Spleen (tissue), 11 donors: ENCODE measurements at regions not wholly inside any gene's neighbourhood (a gene's known extent, or its start where the extent isn't known, plus 50 kb on each side); places are given as distances from the start of the nearest gene placed in this dataset.

Experiments used
- DNase-seq: peaks from one replicate; pipeline ENCODE4 v3.0.0-alpha.2; 2020
- H3K27ac ChIP-seq, 8 donors: fragments of 200-600 bp; sonication (generic) in 7 of 8; 1 replicate in 4 of 8; 2 replicates in 4 of 8; pipeline versions ENCODE4 v1.5.0 to v1.8.0; 2016 to 2021; ENCODE audit warnings: inconsistent platforms in 4 of 8, mild to moderate bottlenecking in 4 of 8, moderate library complexity in 1 of 8
- H3K27me3 ChIP-seq, 7 donors: fragments of 200-600 bp; sonication (generic) in 6 of 7; replicated peaks in 1 of 7; 1 replicate in 4 of 7; 2 replicates in 3 of 7; pipeline versions ENCODE4 v1.5.0 to v1.8.0; 2016 to 2021; ENCODE audit warnings: inconsistent platforms in 3 of 7, mild to moderate bottlenecking in 1 of 7
- H3K36me3 ChIP-seq, 6 donors: fragments of 200-600 bp; sonication (generic) in 5 of 6; 1 replicate in 4 of 6; 2 replicates in 2 of 6; pipeline versions ENCODE4 v1.5.0 to v1.8.0; 2016 to 2021; ENCODE audit warnings: inconsistent platforms in 2 of 6
- H3K4me1 ChIP-seq, 6 donors: fragments of 200-600 bp; sonication (generic) in 5 of 6; 1 replicate in 3 of 6; 2 replicates in 3 of 6; pipeline versions ENCODE4 v1.5.0 to v1.8.0; 2016 to 2021; ENCODE audit warnings: inconsistent platforms in 3 of 6
- H3K4me3 ChIP-seq, 8 donors: fragments of 200-600 bp; sonication (generic) in 7 of 8; 1 replicate in 4 of 8; 2 replicates in 4 of 8; pipeline versions ENCODE4 v1.5.0 to v1.8.0; 2016 to 2021; ENCODE audit warnings: inconsistent platforms in 4 of 8, mild to moderate bottlenecking in 4 of 8, moderate library complexity in 2 of 8
- H3K9me3 ChIP-seq, 8 donors: fragments of 200-600 bp; sonication (generic) in 7 of 8; 1 replicate in 4 of 8; 2 replicates in 4 of 8; pipeline versions ENCODE4 v1.5.0 to v1.8.0; 2016 to 2021; ENCODE audit warnings: inconsistent platforms in 4 of 8
- CTCF ChIP-seq, 11 experiments: fragments of 200-600 bp in 7 of 11; fragments of 450-650 bp in 4 of 11; sonication (generic) in 4 of 11; IDR thresholded peaks in 8 of 11; conservative IDR thresholded peaks in 3 of 11; 1 replicate in 7 of 11; 2 replicates in 4 of 11; pipeline versions ENCODE4 v1.4.0 to v1.8.0; 2016 to 2021; ENCODE audit warnings: antibody characterized with exemption in 11 of 11, inconsistent platforms in 4 of 11, mild to moderate bottlenecking in 1 of 11
- POLR2A ChIP-seq, 3 donors: fragments of 450-650 bp; IDR thresholded peaks; one replicate each; pipeline ENCODE4 v1.5.1; 2017; ENCODE audit warnings: antibody characterized with exemption in 3 of 3, mild to moderate bottlenecking in 1 of 3
- POLR2AphosphoS5 ChIP-seq, 3 donors: sonication (generic); formaldehyde crosslinking; IDR thresholded peaks; one replicate each; pipeline ENCODE4 v1.5.1; 2017; ENCODE audit warnings: antibody characterized with exemption in 3 of 3
- WGBS, 5 donors: extraction: QIAGEN DNeasy Blood & Tissue Kit in 3 of 5; methylation state at CpG; one replicate each; pipeline versions ENCODE4 v1.1.5 to v1.1.7; 2013 to 2018; 5-methylcytosine and 5-hydroxymethylcytosine counted together
- intact Hi-C: fragments of 100-400 bp; cut with DNase I; formaldehyde crosslinking; loops from one replicate; pipeline ENCODE4 v1.15.0; 2023; ENCODE audit warnings: low total_unique reads
- donor health status: healthy with polysubstance abuse.
- donor health status: DM: no; HTN: no; CAD: no; lungs with moderate emphysema.
- donor health status: DM: no; HTN: no; CAD: no.
- donor health status: Bipolar disorder and iron deficiency.
- donor health status: healthy.
- donor health status: DM: no; HTN: no; CAD: no.
- donor health status: DM: yes; HTN: yes; CAD: no.

DNA sequence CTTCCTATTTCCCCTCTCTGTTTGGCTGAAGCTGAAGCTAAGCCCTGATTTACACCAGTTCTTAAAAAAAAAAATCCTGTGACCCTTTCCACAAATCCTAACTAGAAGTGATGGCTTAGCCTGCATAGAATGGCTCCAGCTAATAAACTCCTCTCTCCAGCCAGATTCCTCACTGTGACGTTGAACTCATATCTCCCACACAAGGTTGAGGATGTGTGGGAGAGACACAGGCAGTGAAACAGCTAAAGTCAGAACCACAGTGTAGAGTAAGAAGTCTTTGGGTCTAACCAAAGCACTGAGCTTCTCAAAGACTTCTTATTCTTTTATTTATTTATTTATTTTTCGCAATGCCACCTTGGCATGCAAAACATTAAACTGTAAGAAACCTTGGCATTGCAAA is 268.3 kb downstream of the SNX13 start:
- Histone ChIP-seq H3K9me3 (no peaks in the 10 kb centered on the region), H3K4me3 (no peak overlapping the region), H3K27me3 (no peaks in the 10 kb centered on the region), H3K4me1 (no peaks in the 10 kb centered on the region), H3K27ac (no peak overlapping the region), H3K36me3 (no peaks in the 10 kb centered on the region)
- no peak for TF ChIP-seq POLR2AphosphoS5 (IDR thresholded peaks at IDR 0.05)
- TF ChIP-seq POLR2A (IDR thresholded peaks at IDR 0.05), result no peak
- TF ChIP-seq CTCF (IDR thresholded peaks at IDR 0.05 in 8 of 11, conservative IDR thresholded peaks at IDR 0.05 in 3 of 11), result no peak
- WGBS, 5 donors, result 43 to 89% (median 83%) methylated on average over 2 of the region's 2 CpGs
- intact Hi-C loops, result no loop called here
- no peak for DNase-seq

- Histone ChIP-seq H3K9me3 (no peaks in the 10 kb centered on the region), H3K4me1 (no peaks in the 10 kb centered on the region), H3K27me3 (no peaks in the 10 kb centered on the region), H3K36me3 (no peaks in the 10 kb centered on the region), H3K4me3 (no peak overlapping the region), H3K27ac (no peak overlapping the region)
- DNase-seq, result no peak
- TF ChIP-seq CTCF (IDR thresholded peaks at IDR 0.05 in 8 of 11, conservative IDR thresholded peaks at IDR 0.05 in 3 of 11), result no peak
- no peak for TF ChIP-seq POLR2A (IDR thresholded peaks at IDR 0.05)
- TF ChIP-seq POLR2AphosphoS5 (IDR thresholded peaks at IDR 0.05), result no peak
- WGBS, 5 donors, result 90 to 97% (median 94%) methylated on average over 4 of the region's 4 CpGs
- intact Hi-C loops, result no loop called here
Measured at GRCh38 chr7:17672783-17673182, 267.5 kb downstream of the SNX13 start.

- H3K27me3 ChIP-seq, result no peaks in the 10 kb centered on the region
- H3K27ac ChIP-seq, result no peak overlapping the region
- H3K9me3 ChIP-seq, result no peaks in the 10 kb centered on the region
- TF ChIP-seq POLR2A (IDR thresholded peaks at IDR 0.05) (no peak), POLR2AphosphoS5 (IDR thresholded peaks at IDR 0.05) (no peak), CTCF (IDR thresholded peaks at IDR 0.05 in 8 of 11, conservative IDR thresholded peaks at IDR 0.05 in 3 of 11) (no peak)
- intact Hi-C loops, result no loop called here
- DNase-seq, result no peak
- no peak overlapping the region for H3K4me3 ChIP-seq
- H3K36me3 ChIP-seq, result no peaks in the 10 kb centered on the region
- peaks cover 0 to 2% (median under 1%) of the 10 kb centered on the region in 6 donors for H3K4me1 ChIP-seq
- 56 to 69% (median 61%) methylated on average over 8 of the region's 8 CpGs for WGBS, 5 donors
Measured at GRCh38 chr7:17674166-17674942, 265.9 kb downstream of the SNX13 start.

GRCh38 chr7:17674943-17675608 is 265.2 kb downstream of the SNX13 start:
- intact Hi-C loops, result no loop called here
- H3K4me3 ChIP-seq, result no peak overlapping the region
- H3K27me3 ChIP-seq, result no peaks in the 10 kb centered on the region
- TF ChIP-seq POLR2A (IDR thresholded peaks at IDR 0.05) (no peak), CTCF (IDR thresholded peaks at IDR 0.05 in 8 of 11, conservative IDR thresholded peaks at IDR 0.05 in 3 of 11) (no peak), POLR2AphosphoS5 (IDR thresholded peaks at IDR 0.05) (no peak)
- WGBS, 5 donors, result 68 to 85% (median 77%) methylated on average over 5 of the region's 5 CpGs
- no peak for DNase-seq
- no peaks in the 10 kb centered on the region for H3K9me3 ChIP-seq
- peaks cover 0 to 10% (median 6%) of the 10 kb centered on the region in 6 donors for H3K4me1 ChIP-seq
- H3K27ac ChIP-seq, result no peak overlapping the region
- no peaks in the 10 kb centered on the region for H3K36me3 ChIP-seq
